Loucy (cell line): ENCODE measurements at regions not wholly inside any gene's neighbourhood (a gene's known extent, or its start where the extent isn't known, plus 50 kb on each side); places are given as distances from the start of the nearest gene placed in this dataset.

Source experiments
- H2AFZ ChIP-seq: fragments of 200-600 bp; sonication (generic); 2 replicates; pipeline ENCODE4 v1.6.0; 2016; ENCODE audit warnings: antibody characterized with exemption, mild to moderate bottlenecking, low read length, moderate library complexity
- H3F3A ChIP-seq: fragments of 200-600 bp; 2 replicates; pipeline ENCODE4 v1.6.0; 2016; ENCODE audit warnings: antibody characterized with exemption, low read depth, mild to moderate bottlenecking
- H3K27me3 ChIP-seq: fragments of 200-600 bp; sonication (generic); 2 replicates; pipeline ENCODE4 v1.6.1; 2014; ENCODE audit warnings: low read length, mild to moderate bottlenecking; ENCODE audit not compliant: insufficient read depth, poor library complexity, severe bottlenecking
- H3K36me3 ChIP-seq: fragments of 200-600 bp; sonication (generic); 2 replicates; pipeline ENCODE4 v1.6.1; 2016; ENCODE audit warnings: low read length; ENCODE audit not compliant: insufficient read depth
- H3K4me1 ChIP-seq: fragments of 200-600 bp; sonication (generic); 2 replicates; pipeline ENCODE4 v1.5.1; 2014; ENCODE audit warnings: low read length, mild to moderate bottlenecking; ENCODE audit not compliant: insufficient read depth, poor library complexity, severe bottlenecking
- H3K4me2 ChIP-seq: fragments of 200-600 bp; sonication (generic); 2 replicates; pipeline ENCODE4 v1.6.0; 2014; ENCODE audit warnings: antibody characterized with exemption, low read length, low read depth, mild to moderate bottlenecking; ENCODE audit not compliant: poor library complexity, severe bottlenecking
- H3K4me3 ChIP-seq: fragments of 200-600 bp; sonication (generic); 2 replicates; pipeline ENCODE4 v1.5.1; 2014; ENCODE audit warnings: low read length, mild to moderate bottlenecking, mixed read lengths; ENCODE audit not compliant: poor library complexity, severe bottlenecking
- H3K79me2 ChIP-seq: fragments of 200-600 bp; sonication (generic); 2 replicates; pipeline ENCODE4 v1.6.1; 2014; ENCODE audit warnings: low read length; ENCODE audit not compliant: insufficient read depth
- H3K9ac ChIP-seq: fragments of 200-600 bp; sonication (generic); 2 replicates; pipeline ENCODE4 v1.6.0; 2014; ENCODE audit warnings: mild to moderate bottlenecking, low read depth, low read length, moderate library complexity; ENCODE audit not compliant: poor library complexity, severe bottlenecking
- H3K9me2 ChIP-seq: fragments of 200-600 bp; sonication (generic); replicated peaks from 2 replicates; pipeline ENCODE4 v1.6.1; 2016; ENCODE audit warnings: low read depth, low read length, mixed read lengths
- H3K9me3 ChIP-seq: fragments of 200-600 bp; sonication (generic); 2 replicates; pipeline ENCODE4 v1.6.1; 2014; ENCODE audit warnings: mild to moderate bottlenecking, antibody characterized with exemption, low read length, low read depth; ENCODE audit not compliant: insufficient read depth
- H4K20me1 ChIP-seq: fragments of 200-600 bp; sonication (generic); 2 replicates; pipeline ENCODE4 v1.6.0; 2014; ENCODE audit warnings: antibody characterized with exemption, low read length, mild to moderate bottlenecking; ENCODE audit not compliant: insufficient read depth, poor library complexity, severe bottlenecking
- EZH2phosphoT487 ChIP-seq: fragments of 200-600 bp; IDR thresholded peaks from 2 replicates; pipeline ENCODE4 v1.6.1; 2018; ENCODE audit warnings: antibody characterized with exemption, mild to moderate bottlenecking, moderate library complexity, borderline replicate concordance
- TF ChIP-seq, protein P1 (sequence below): fragments of 200-600 bp; sonication (generic); conservative IDR thresholded peaks from 2 replicates; pipeline ENCODE4 v1.5.1; 2014; ENCODE audit warnings: mild to moderate bottlenecking, antibody characterized with exemption, low read length

- Histone ChIP-seq H3K9ac (no peak overlapping the region), H3K79me2 (no peaks in the 10 kb centered on the region), H3K36me3 (no peaks in the 10 kb centered on the region), H3K9me3 (no peaks in the 10 kb centered on the region), H3K4me2 (no peak overlapping the region), H3K9me2 (no peaks in the 10 kb centered on the region), H3K4me3 (no peak overlapping the region), H3F3A (no peaks in the 10 kb centered on the region), H4K20me1 (no peaks in the 10 kb centered on the region), H2AFZ (no peak overlapping the region), H3K27me3 (no peaks in the 10 kb centered on the region), H3K4me1 (no peaks in the 10 kb centered on the region)
- TF ChIP-seq EZH2phosphoT487: no peak
- TF ChIP-seq, protein P1, sequence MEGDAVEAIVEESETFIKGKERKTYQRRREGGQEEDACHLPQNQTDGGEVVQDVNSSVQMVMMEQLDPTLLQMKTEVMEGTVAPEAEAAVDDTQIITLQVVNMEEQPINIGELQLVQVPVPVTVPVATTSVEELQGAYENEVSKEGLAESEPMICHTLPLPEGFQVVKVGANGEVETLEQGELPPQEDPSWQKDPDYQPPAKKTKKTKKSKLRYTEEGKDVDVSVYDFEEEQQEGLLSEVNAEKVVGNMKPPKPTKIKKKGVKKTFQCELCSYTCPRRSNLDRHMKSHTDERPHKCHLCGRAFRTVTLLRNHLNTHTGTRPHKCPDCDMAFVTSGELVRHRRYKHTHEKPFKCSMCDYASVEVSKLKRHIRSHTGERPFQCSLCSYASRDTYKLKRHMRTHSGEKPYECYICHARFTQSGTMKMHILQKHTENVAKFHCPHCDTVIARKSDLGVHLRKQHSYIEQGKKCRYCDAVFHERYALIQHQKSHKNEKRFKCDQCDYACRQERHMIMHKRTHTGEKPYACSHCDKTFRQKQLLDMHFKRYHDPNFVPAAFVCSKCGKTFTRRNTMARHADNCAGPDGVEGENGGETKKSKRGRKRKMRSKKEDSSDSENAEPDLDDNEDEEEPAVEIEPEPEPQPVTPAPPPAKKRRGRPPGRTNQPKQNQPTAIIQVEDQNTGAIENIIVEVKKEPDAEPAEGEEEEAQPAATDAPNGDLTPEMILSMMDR: no peak
Observed at GRCh38 chr4:57249083-57249482, 138.9 kb upstream of the IGFBP7 start.

GRCh38 chr4:57243076-57243475, 132.9 kb upstream of the IGFBP7 start:
- Histone ChIP-seq H3K9me3 (no peaks in the 10 kb centered on the region), H3K4me2 (no peak overlapping the region), H3K36me3 (no peaks in the 10 kb centered on the region), H3K79me2 (no peaks in the 10 kb centered on the region), H3K9me2 (no peaks in the 10 kb centered on the region), H2AFZ (no peak overlapping the region), H4K20me1 (no peaks in the 10 kb centered on the region), H3K4me3 (no peak overlapping the region), H3K4me1 (no peaks in the 10 kb centered on the region), H3K9ac (no peak overlapping the region), H3F3A (no peaks in the 10 kb centered on the region), H3K27me3 (no peaks in the 10 kb centered on the region)
- TF ChIP-seq, protein P1: no peak
- TF ChIP-seq EZH2phosphoT487: no peak

DNA sequence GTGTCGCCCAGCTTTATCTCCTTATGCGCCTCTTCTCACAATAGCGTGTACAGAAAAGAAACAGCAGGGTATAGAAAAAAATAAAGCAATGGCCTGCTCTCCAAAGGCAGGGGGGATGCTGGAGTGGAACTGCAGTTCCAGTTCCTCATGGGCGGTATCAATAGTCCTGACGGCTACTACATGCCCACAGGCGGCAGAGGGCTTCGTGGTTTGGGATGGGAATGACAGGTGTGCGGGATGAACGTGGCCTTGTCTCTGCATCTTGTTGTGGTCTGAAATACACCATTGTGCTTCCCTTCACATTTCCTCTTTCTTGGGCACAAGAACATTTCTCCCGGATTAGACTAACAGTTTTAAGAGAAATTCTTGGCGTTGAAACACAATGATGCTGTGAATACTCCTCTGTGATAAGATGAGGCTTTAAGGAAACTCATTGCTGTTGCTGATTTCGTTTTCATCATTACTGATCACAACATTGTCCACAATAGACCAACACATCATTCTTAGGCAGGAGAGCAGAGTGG, 124.1 kb upstream of the IGFBP7 start:
- H2AFZ ChIP-seq: no peak overlapping the region

More for the DNA sequence above, 124.1 kb upstream of the IGFBP7 start:
- Histone ChIP-seq H3K9ac (no peak overlapping the region), H3K4me2 (no peak overlapping the region), H3F3A (no peaks in the 10 kb centered on the region), H3K79me2 (no peaks in the 10 kb centered on the region), H3K36me3 (no peaks in the 10 kb centered on the region), H3K9me2 (no peaks in the 10 kb centered on the region), H3K9me3 (no peaks in the 10 kb centered on the region), H4K20me1 (no peaks in the 10 kb centered on the region), H3K4me1 (no peaks in the 10 kb centered on the region), H3K4me3 (no peak overlapping the region), H3K27me3 (no peaks in the 10 kb centered on the region)
- TF ChIP-seq, protein P1: no peak
- no peak for TF ChIP-seq EZH2phosphoT487
